Naive B cell (primary cell): ENCODE measurements at regions not wholly inside any gene's neighbourhood (a gene's known extent, or its start where the extent isn't known, plus 50 kb on each side); places are given as distances from the start of the nearest gene placed in this dataset.

Experiments used
- ATAC-seq, 2 donors: fragments of 150-1000 bp; cut with Tn5 transposase; 2 replicates each; pipeline ENCODE4 v1.10.0; 2021; ENCODE audit warnings: low read depth in 2 of 2, mild to moderate bottlenecking in 2 of 2, moderate library complexity in 2 of 2
- DNase-seq: peaks from one replicate; pipeline ENCODE4 v3.0.0; 2022
- H3K27ac Mint-ChIP-seq, 6 donors: one replicate each; pipeline ENCODE4 v1.8.0; 2020 to 2022; ENCODE audit warnings: mild to moderate bottlenecking in 6 of 6, mixed read lengths in 6 of 6, moderate library complexity in 5 of 6, inconsistent platforms in 2 of 6
- H3K27me3 Mint-ChIP-seq, 3 donors: one replicate each; pipeline ENCODE4 v1.8.0; 2021 to 2022; ENCODE audit warnings: mixed read lengths in 3 of 3, mild to moderate bottlenecking in 1 of 3
- H3K36me3 Mint-ChIP-seq, 2 donors: one replicate each; pipeline ENCODE4 v1.8.0; 2020 to 2022; ENCODE audit warnings: mixed read lengths in 2 of 2, inconsistent platforms in 1 of 2, mild to moderate bottlenecking in 1 of 2
- H3K4me1 Mint-ChIP-seq, 3 donors: one replicate each; pipeline ENCODE4 v1.8.0; 2020 to 2022; ENCODE audit warnings: mixed read lengths in 3 of 3, inconsistent platforms in 1 of 3, mild to moderate bottlenecking in 1 of 3, moderate library complexity in 1 of 3
- H3K4me3 Mint-ChIP-seq, 8 donors: one replicate each; pipeline ENCODE4 v1.8.0; 2020 to 2022; ENCODE audit warnings: mild to moderate bottlenecking in 8 of 8, mixed read lengths in 8 of 8, moderate library complexity in 8 of 8, inconsistent platforms in 2 of 8
- H3K9me3 Mint-ChIP-seq, 7 donors: one replicate each; pipeline ENCODE4 v1.8.0; 2020 to 2022; ENCODE audit warnings: mixed read lengths in 7 of 7, mild to moderate bottlenecking in 5 of 7, inconsistent platforms in 2 of 7, moderate library complexity in 1 of 7

DNA sequence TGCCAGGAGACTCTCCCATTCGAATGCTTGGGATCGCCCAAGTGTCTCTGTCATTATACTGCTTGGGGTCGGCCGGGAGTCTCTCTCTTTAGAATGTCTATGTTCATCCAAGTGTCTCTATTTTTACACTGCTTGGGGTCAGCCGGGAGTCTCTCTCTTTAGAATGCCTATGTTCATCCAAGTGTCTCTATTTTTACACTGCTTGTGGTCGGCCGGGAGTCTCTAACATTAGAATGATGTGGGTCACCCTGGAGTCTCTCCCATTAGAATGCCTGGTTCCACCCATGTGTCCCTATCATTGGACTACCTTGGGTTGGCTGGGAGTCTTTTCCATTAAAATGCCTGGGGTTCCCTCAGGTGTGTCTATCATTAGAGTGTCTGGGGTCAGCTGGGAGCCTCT is 2230.4 kb downstream of the TP53TG3F start:
- Mint-ChIP-seq H3K9me3 (peaks cover 16 to 86% (median 57%) of the 10 kb centered on the region in 7 donors), H3K36me3 (no peaks in the 10 kb centered on the region), H3K4me1 (no peaks in the 10 kb centered on the region), H3K4me3 (no peak overlapping the region), H3K27ac (peak overlapping the region in 1 of 6 donors; percentile 22), H3K27me3 (no peaks in the 10 kb centered on the region)
- ATAC-seq (no peak), DNase-seq (no peak)

DNA sequence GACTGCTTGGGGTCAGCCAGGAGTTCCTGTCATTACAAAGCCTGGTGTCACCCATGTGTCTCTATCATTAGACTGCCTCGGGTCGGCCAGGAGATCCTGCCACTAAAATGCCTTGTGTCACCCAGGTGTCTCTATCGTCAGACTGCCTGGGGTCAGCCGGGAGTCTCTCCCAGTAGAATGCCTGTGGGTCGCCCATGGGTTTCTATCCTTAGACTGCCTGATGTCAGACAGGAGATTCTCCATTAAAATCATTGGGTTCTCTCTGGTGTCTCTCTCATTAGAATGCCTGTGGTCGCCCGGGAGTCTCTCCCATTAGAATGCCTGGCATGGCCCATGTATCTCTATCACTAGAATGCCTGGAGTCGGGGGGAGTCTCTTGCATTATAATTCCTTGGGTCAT is 2231.0 kb downstream of the TP53TG3F start:
- Mint-ChIP-seq H3K27me3 (no peaks in the 10 kb centered on the region), H3K36me3 (no peaks in the 10 kb centered on the region), H3K4me1 (no peaks in the 10 kb centered on the region), H3K27ac (no peak overlapping the region), H3K9me3 (peaks cover 16 to 89% (median 60%) of the 10 kb centered on the region in 7 donors), H3K4me3 (no peak overlapping the region)
- no peak for ATAC-seq
- no peak for DNase-seq

DNA sequence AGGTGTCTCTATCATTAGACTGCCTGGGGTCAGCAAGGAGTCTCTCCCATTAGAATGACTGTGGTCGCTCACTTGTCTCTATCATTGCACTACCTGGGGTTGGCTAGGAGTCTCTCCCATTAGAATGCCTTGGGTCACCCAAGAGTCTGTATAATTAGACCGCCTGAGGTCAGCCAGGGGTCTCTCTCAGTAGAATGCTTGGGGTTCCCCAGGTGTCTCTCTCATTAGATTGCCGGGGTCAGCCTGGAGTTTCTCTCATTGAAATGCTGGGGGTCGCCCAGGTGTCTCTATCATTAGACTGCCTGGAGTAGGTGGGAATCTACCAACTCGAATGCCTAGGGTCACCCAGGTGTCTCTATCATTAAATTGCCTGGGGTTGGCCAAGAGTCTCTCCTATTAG is 2231.6 kb downstream of the TP53TG3F start:
- no peaks in the 10 kb centered on the region for H3K4me1 Mint-ChIP-seq
- no peak overlapping the region for H3K27ac Mint-ChIP-seq
- no peaks in the 10 kb centered on the region for H3K36me3 Mint-ChIP-seq
- H3K4me3 Mint-ChIP-seq = no peak overlapping the region
- H3K9me3 Mint-ChIP-seq = peaks cover 16 to 89% (median 59%) of the 10 kb centered on the region in 7 donors
- DNase-seq (no peak), ATAC-seq (no peak)
- no peaks in the 10 kb centered on the region for H3K27me3 Mint-ChIP-seq

DNA sequence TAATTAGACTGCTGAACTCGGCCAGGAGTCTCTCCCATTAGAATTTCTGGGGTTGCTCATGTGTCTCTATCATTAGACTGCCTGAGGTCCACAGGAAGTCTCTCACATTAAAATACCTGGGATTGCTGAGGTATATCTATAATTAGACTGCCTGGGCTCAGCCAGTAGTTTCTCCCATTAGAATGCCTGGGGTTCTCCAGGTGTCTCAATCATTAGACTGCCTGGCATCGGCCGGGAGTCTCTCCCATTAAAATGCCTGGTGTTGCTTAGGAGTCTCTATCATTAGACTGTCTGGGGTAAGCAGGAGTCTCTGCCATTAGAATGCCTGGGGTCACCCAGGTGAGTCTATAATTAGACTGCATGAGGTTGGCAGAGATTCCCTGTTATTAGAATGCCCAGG is 2233.4 kb downstream of the TP53TG3F start:
- H3K4me1 Mint-ChIP-seq = no peaks in the 10 kb centered on the region
- peaks cover 16 to 84% (median 58%) of the 10 kb centered on the region in 7 donors for H3K9me3 Mint-ChIP-seq
- no peaks in the 10 kb centered on the region for H3K36me3 Mint-ChIP-seq
- ATAC-seq (no peak), DNase-seq (no peak)
- no peak overlapping the region for H3K4me3 Mint-ChIP-seq
- H3K27me3 Mint-ChIP-seq = no peaks in the 10 kb centered on the region
- H3K27ac Mint-ChIP-seq = no peak overlapping the region

DNA sequence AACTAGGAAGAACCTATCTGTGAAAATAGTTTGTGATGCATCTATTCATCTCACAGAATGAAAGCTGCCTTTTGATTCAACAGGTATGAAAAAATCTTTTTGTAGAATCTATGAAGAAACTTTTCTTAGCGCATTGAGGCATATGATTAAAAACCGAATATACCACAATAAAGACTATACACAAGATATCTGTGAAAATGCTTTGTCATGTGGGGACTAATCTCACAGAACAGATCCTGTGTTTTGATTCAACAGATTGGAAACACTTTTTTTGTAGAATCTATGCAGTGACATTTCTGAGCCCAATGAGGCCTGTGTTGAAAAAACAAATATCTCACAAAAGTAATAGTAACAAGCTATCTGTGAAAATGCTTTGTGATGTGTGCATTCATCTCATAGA is 2247.5 kb downstream of the TP53TG3F start:
- Mint-ChIP-seq H3K4me1 (no peaks in the 10 kb centered on the region), H3K4me3 (no peak overlapping the region), H3K9me3 (peaks cover 0 to 32% (median 15%) of the 10 kb centered on the region in 7 donors), H3K27ac (no peak overlapping the region), H3K36me3 (no peaks in the 10 kb centered on the region), H3K27me3 (no peaks in the 10 kb centered on the region)
- ATAC-seq (no peak), DNase-seq (no peak)

DNA sequence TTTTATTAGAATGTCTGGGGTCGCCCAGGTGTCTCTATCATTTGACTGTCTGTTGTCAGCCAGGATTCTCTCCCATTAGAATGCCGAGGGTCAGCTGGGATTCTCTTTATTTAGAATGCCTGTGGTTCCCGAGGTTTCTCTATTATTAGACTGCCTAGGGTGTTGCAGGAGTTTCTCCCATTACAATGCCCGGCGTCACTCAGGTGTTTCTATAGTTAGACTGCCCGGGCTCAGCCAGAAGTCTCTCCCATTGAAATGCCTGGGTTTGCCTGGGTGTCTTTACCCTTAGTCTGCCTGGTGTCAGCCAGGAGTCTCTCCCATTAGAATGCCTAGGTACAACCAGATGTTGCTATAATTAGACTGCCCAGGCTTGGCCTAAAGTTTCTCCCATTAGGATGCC is 2252.0 kb downstream of the TP53TG3F start:
- Mint-ChIP-seq H3K27me3 (no peaks in the 10 kb centered on the region), H3K4me3 (no peak overlapping the region), H3K9me3 (peaks cover 0 to 38% (median 26%) of the 10 kb centered on the region in 7 donors), H3K36me3 (no peaks in the 10 kb centered on the region), H3K4me1 (no peaks in the 10 kb centered on the region), H3K27ac (no peak overlapping the region)
- DNase-seq (no peak), ATAC-seq (no peak)

DNA sequence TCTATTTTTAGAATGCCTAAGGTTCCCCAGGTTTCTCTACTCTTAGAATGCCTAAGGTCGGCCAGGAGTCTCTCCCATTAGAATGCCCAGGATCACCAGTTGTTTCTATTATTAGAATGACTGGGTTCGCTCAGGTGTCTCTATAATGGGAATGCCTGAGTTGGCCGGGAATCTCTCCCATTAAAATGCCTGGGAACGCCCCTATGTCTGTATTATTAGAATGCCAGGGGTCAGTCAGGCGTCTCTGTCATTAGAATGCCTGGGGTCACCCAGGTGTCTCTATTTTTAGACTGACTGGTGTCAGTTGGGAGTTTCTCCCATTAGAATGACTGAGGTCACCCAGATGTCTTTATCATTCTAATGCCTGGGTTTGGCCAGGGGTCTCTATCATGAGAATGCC is 2252.5 kb downstream of the TP53TG3F start:
- Mint-ChIP-seq H3K27ac (no peak overlapping the region), H3K4me1 (no peaks in the 10 kb centered on the region), H3K27me3 (no peaks in the 10 kb centered on the region), H3K4me3 (no peak overlapping the region), H3K36me3 (no peaks in the 10 kb centered on the region), H3K9me3 (peaks cover 0 to 44% (median 28%) of the 10 kb centered on the region in 7 donors)
- ATAC-seq (no peak), DNase-seq (no peak)

DNA sequence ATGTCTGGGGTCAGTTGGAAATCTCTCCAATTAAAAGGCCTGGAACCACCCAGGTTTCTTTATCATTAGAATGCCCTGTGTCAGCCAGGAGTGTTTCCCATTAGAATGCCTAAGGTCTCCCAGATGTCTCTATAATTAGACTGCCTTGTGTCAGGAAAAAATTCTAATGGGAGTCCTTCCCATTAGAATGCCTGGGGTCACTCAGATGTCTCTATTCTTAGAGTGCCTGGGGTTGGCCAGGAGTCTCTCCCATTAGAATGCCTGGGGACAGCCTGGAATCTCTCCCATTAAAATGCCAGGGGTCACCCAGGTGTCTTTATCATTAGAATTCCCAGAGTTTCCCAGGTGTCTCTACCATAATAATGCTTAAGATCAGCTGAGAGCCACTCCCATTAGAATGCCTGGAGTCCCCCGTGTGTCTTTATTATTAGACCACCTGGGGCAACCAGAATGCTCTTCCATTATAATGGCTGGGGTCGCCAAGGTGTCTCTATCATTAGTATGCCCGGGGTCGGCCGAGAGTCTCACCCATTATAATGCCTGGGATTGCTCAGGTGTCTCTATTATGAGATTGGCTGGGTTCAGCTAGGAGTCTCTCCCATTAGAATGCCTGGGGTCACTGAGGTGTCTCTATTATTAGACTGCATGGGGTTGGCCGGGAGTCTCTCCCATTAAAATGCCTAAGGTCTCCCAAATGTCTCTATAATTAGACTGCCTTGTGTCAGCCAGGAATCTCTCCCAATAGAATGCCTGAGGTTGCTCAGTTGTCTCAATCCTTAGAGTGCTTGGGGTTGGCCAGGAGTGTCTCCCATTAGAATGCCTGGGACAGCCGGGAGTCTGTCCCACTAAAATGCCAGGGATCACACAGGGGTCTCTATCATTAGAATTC is 2254.6 kb downstream of the TP53TG3F start:
- peak overlapping the region in 1 of 8 donors; percentile 63 for H3K4me3 Mint-ChIP-seq
- no peak overlapping the region for H3K27ac Mint-ChIP-seq
- H3K9me3 Mint-ChIP-seq = peaks cover 6 to 48% (median 32%) of the 10 kb centered on the region in 7 donors

DNA sequence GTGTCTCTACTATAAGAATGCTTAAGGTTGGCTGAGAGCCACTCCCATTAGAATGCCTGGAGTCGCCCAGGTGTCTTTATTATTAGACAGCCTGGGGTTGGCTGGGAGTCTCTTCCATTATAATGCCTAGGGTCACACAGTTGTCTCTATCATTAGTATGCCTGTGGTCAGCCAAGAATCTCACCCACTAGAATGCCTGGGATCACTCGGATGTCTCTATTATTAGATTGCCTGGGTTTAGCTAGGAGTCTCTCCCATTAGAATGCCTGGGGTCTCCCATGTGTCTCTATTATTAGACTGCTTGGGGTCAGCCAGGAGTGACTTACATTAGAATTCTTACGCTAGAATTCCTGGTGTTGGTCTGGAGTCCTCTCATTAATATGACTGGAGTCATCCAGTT is 2255.3 kb downstream of the TP53TG3F start:
- Mint-ChIP-seq H3K36me3 (no peaks in the 10 kb centered on the region), H3K9me3 (peaks cover 9 to 48% (median 35%) of the 10 kb centered on the region in 7 donors), H3K4me1 (no peaks in the 10 kb centered on the region), H3K4me3 (no peak overlapping the region), H3K27ac (no peak overlapping the region), H3K27me3 (no peaks in the 10 kb centered on the region)
- no peak for ATAC-seq
- no peak for DNase-seq

More for the DNA sequence above, 2254.6 kb downstream of the TP53TG3F start:
- H3K4me1 Mint-ChIP-seq = no peaks in the 10 kb centered on the region
- no peaks in the 10 kb centered on the region for H3K27me3 Mint-ChIP-seq
- DNase-seq (no peak), ATAC-seq (no peak)
- H3K36me3 Mint-ChIP-seq = no peaks in the 10 kb centered on the region

DNA sequence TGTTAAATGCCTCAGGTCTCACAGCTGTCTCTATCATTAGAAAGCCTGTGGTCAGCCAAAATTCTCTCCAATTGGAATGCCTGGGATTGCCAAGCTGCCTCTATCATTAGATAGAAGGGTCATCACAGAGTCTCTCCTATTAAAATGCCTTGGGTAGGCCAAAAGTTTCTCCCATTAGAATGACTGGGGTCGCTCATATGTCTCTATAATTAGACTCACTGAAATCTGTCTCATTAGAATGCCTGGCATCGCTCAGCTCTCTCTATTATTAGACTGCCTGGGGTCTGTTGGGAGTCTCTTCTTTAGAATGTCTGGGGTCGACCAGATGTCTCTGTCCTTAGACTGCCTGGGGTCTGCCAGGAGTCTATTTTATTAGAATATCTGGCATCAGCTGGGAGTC is 2265.1 kb downstream of the TP53TG3F start:
- Mint-ChIP-seq H3K4me3 (no peak overlapping the region), H3K4me1 (no peaks in the 10 kb centered on the region), H3K27me3 (no peaks in the 10 kb centered on the region), H3K27ac (peak overlapping the region in 1 of 6 donors; percentile 22), H3K9me3 (peaks cover 26 to 69% (median 35%) of the 10 kb centered on the region in 7 donors), H3K36me3 (no peaks in the 10 kb centered on the region)
- DNase-seq = no peak
- no peak for ATAC-seq

DNA sequence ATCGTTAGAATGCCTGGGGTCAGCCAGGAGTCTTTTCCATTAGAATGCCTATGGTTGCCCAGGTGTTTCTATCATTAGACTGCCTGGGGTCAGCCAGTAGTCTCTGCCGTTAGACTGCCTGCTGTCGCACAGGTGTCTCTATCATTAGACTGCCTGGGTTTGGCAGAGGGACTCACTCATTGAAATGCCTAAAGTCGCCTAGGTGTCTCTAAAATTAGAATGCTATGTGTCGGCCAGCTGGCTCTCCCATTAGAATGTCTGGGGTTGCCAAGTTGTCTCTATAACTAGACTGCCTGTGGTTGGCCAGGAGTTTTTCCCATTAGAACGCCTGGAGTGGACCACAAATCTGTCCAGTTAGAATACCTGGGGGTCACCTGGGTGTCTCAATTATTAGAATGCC is 2266.5 kb downstream of the TP53TG3F start:
- Mint-ChIP-seq H3K4me3 (no peak overlapping the region), H3K27ac (no peak overlapping the region), H3K4me1 (no peaks in the 10 kb centered on the region), H3K9me3 (peaks cover 22 to 83% (median 37%) of the 10 kb centered on the region in 7 donors), H3K27me3 (no peaks in the 10 kb centered on the region), H3K36me3 (no peaks in the 10 kb centered on the region)
- no peak for DNase-seq
- ATAC-seq = no peak

DNA sequence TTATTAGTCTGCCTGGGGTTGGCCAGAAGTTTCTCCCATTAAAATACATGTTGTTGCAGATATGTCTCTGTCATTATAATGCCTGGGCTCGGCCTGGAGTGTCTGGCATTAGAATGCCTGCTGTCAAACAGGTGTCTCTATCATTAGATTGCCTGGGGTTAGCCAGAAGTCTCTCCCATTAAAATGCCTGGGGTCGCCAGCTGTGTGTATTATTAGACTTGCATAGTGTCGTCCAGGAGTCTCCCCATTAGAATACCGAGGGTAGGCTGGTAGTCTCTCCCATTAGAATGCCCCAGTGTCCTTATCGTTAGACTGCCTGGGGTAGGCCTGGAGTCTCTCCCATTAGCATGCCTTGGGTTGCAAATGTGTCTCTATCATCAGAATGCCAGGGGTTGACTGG is 2270.8 kb downstream of the TP53TG3F start:
- H3K9me3 Mint-ChIP-seq = peaks cover 18 to 78% (median 47%) of the 10 kb centered on the region in 7 donors

DNA sequence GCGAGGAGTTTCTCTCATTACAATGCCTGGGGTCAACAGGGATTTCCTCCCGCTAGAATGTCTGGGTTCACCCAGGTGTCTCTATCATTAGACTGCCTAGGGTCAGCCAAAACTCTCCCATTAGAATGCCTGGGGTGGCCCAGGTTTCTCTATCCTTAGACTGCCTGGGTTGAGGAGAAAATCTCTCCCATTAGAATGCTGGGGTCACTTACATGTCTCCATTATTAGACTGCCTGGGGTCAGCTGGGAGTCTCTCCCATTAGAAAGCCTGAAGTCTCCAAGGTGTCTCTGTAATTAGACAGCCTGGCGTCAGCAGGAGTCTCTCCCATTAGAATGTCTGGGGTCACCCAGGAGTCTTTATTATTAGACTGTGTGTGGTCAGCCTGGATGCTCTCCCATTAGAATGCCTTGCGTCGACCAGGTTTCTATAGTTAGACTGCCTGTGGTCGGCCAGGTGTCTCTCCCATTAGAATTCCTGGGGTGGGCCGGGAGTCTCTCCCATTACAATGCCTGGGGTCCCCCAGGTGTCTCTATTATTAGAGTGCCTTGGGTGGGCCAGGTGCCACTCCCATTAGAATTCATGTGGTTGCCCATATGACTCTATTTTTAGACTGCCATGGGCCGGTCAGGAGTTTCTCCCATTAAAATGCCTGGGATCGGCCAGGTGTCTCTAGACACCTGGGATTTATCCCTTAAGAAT is 2272.1 kb downstream of the TP53TG3F start:
- H3K36me3 Mint-ChIP-seq = no peaks in the 10 kb centered on the region
- H3K9me3 Mint-ChIP-seq = peaks cover 22 to 70% (median 45%) of the 10 kb centered on the region in 7 donors
- no peaks in the 10 kb centered on the region for H3K4me1 Mint-ChIP-seq
- no peaks in the 10 kb centered on the region for H3K27me3 Mint-ChIP-seq
- ATAC-seq (no peak), DNase-seq (no peak)
- no peak overlapping the region for H3K27ac Mint-ChIP-seq
- H3K4me3 Mint-ChIP-seq = no peak overlapping the region

More for the DNA sequence above, 2270.8 kb downstream of the TP53TG3F start:
- Mint-ChIP-seq H3K36me3 (no peaks in the 10 kb centered on the region), H3K4me1 (no peaks in the 10 kb centered on the region), H3K4me3 (no peak overlapping the region), H3K27me3 (no peaks in the 10 kb centered on the region), H3K27ac (no peak overlapping the region)
- no peak for ATAC-seq
- no peak for DNase-seq
